HG03460 (cell line): ENCODE measurements at regions not wholly inside any gene's neighbourhood (a gene's known extent, or its start where the extent isn't known, plus 50 kb on each side); places are given as distances from the start of the nearest gene placed in this dataset.
"Not testable (repeated sequence)": the region's sequence is repeated elsewhere in the genome, so short reads cannot be mapped to it uniquely, and the experiment has no call there.

Source experiments
- ATAC-seq: cut with Tn5 transposase; IDR thresholded peaks from one replicate; pipeline ENCODE4 v1.9.1; 2021; ENCODE audit not compliant: unreplicated experiment

- ATAC-seq: no peak
Measured at GRCh38 chr10:44724415-44725174, 186.5 kb upstream of the TMEM72 start.

GRCh38 chr10:44725404-44725803 is 185.7 kb upstream of the TMEM72 start:
- ATAC-seq: peak; percentile 71

- ATAC-seq: no peak
Measured at GRCh38 chr10:44731283-44731682, 179.9 kb upstream of the TMEM72 start.

GRCh38 chr10:44733501-44734488 is 177.3 kb upstream of the TMEM72 start:
- no peak for ATAC-seq

- ATAC-seq: no peak
Measured at GRCh38 chr10:44742248-44742647, 168.9 kb upstream of the TMEM72 start.

GRCh38 chr10:44743535-44743934 is 167.6 kb upstream of the TMEM72 start:
- no peak for ATAC-seq

GRCh38 chr10:44745920-44746319 is 165.2 kb upstream of the TMEM72 start:
- ATAC-seq: no peak

GRCh38 chr10:44747593-44748172 is 163.5 kb upstream of the TMEM72 start:
- ATAC-seq: no peak

GRCh38 chr10:44749151-44749550 is 162.0 kb upstream of the TMEM72 start:
- ATAC-seq: no peak

- no peak for ATAC-seq
Measured at GRCh38 chr10:44752451-44753441, 158.4 kb upstream of the TMEM72 start.

GRCh38 chr10:44754355-44754754 is 156.8 kb upstream of the TMEM72 start:
- not testable (repeated sequence) for ATAC-seq

- ATAC-seq: no peak
Measured at GRCh38 chr10:44755481-44755880, 155.7 kb upstream of the TMEM72 start.

GRCh38 chr10:44756216-44756615 is 154.9 kb upstream of the TMEM72 start:
- ATAC-seq: no peak

- no peak for ATAC-seq
Measured at GRCh38 chr10:44757551-44758205, 153.5 kb upstream of the TMEM72 start.

GRCh38 chr10:44759122-44759521 is 152.0 kb upstream of the TMEM72 start:
- ATAC-seq: no peak

GRCh38 chr10:44760513-44760912 is 150.6 kb upstream of the TMEM72 start:
- no peak for ATAC-seq

GRCh38 chr10:44761076-44761475 is 150.1 kb upstream of the TMEM72 start:
- ATAC-seq: no peak

- no peak for ATAC-seq
Measured at GRCh38 chr10:44763331-44763730, 147.8 kb upstream of the TMEM72 start.

GRCh38 chr10:44765299-44765698 is 145.8 kb upstream of the TMEM72 start:
- ATAC-seq: no peak

- no peak for ATAC-seq
Measured at GRCh38 chr10:44766631-44767030, 144.5 kb upstream of the TMEM72 start.
